ENCODE measurements at regions not wholly inside any gene's neighbourhood (a gene's known extent, or its start where the extent isn't known, plus 50 kb on each side); places are given as distances from the start of the nearest gene placed in this dataset.

DNA sequence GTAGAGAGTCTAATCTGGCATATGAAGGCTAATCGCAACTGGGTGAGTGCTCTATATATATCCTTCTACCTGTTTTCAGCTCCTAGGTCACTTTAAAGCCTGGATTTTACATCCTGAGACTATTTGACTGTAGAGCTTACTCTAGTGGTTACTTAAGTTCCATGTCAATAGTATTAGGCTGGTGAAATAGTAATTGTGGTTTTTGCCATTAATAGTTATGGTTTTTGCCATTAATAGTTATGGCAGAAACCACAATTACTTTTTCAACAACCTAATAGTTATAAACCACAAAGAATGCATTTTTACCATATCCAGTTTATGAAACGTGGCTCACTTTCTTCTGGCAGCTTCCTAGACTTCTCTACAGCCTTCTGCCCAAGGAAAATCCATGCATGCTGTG is 263.1 kb upstream of the KIAA1217 start:
- TF ChIP-seq CTCF (IDR thresholded peaks at IDR 0.05; ENCODE audit: low read depth, low read length), result no peak
- H3K4me3 ChIP-seq (ENCODE audit: low read depth, low read length), result no peak overlapping the region

GRCh38 chr10:23951841-23952240 is 257.1 kb upstream of the KIAA1217 start:
- no peak for TF ChIP-seq CTCF (IDR thresholded peaks at IDR 0.05; ENCODE audit: low read depth, low read length)
- no peak overlapping the region for H3K4me3 ChIP-seq (ENCODE audit: low read depth, low read length)

GRCh38 chr10:23955456-23956225 is 253.3 kb upstream of the KIAA1217 start:
- TF ChIP-seq CTCF (IDR thresholded peaks at IDR 0.05; ENCODE audit: low read depth, low read length), result no peak
- H3K4me3 ChIP-seq (ENCODE audit: low read depth, low read length), result no peak overlapping the region

DNA sequence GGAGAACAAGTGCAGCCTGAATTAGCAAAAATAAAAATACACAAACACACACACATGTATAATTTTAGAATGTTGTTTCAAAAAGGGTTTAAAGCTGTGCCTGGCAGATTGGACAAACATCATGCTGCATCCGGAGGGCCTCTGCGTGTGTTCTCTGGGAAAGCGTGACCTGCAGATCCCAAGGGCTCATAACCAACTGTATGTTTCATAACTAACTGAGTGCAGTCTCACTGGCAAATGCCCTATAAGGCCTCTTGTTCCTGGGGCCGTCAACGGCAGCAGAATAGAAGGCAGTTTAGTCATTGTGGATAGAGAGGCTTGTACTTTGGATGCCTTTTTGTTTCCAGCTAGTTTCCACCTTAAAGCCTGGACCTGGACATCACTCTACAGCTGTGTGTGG is 243.8 kb upstream of the KIAA1217 start:
- TF ChIP-seq CTCF (IDR thresholded peaks at IDR 0.05; ENCODE audit: low read depth, low read length), result no peak
- no peak overlapping the region for H3K4me3 ChIP-seq (ENCODE audit: low read depth, low read length)

GRCh38 chr10:23965880-23966279 is 243.1 kb upstream of the KIAA1217 start:
- no peak for TF ChIP-seq CTCF (IDR thresholded peaks at IDR 0.05; ENCODE audit: low read depth, low read length)

GRCh38 chr10:23966504-23967051 is 242.4 kb upstream of the KIAA1217 start:
- no peak overlapping the region for H3K4me3 ChIP-seq (ENCODE audit: low read depth, low read length)
- no peak for TF ChIP-seq CTCF (IDR thresholded peaks at IDR 0.05; ENCODE audit: low read depth, low read length)

More at GRCh38 chr10:23965880-23966279, 243.1 kb upstream of the KIAA1217 start:
- H3K4me3 ChIP-seq (ENCODE audit: low read depth, low read length), result no peak overlapping the region

DNA sequence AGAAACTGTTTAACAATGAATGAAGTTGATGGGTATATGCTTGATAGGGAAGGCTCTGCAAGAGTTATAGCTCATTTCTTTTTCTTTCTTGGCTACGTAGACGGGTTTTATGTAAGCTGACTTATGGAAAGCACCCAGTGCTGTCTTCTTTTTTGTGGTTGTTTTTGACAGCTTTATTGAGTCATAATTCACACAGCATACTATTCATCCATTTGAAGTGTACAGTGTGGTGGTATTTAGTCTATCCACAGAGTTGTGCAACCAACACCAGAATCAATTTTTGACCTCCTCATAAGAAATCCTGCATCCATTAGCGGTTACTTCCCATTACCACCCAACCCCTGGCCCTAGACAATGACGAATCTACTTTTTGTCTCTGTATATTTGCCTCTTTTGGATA is 240.6 kb upstream of the KIAA1217 start:
- TF ChIP-seq CTCF (IDR thresholded peaks at IDR 0.05; ENCODE audit: low read depth, low read length), result no peak
- no peak overlapping the region for H3K4me3 ChIP-seq (ENCODE audit: low read depth, low read length)
